Stimulated activated CD4-positive, alpha-beta T cell treated with anti-CD3 and anti-CD28 coated beads, Interleukin-15, amount 100 ng/mL, for 1 hour (primary cell): ENCODE measurements at regions not wholly inside any gene's neighbourhood (a gene's known extent, or its start where the extent isn't known, plus 50 kb on each side); places are given as distances from the start of the nearest gene placed in this dataset.

Source experiments
- DNase-seq, 2 donors: peaks; one replicate each; pipeline ENCODE4 v3.0.0-alpha.2; 2020; ENCODE audit warnings: low read depth in 1 of 2, low spot score in 1 of 2

GRCh38 chr3:43155464-43156121 is 49.7 kb upstream of the POMGNT2 start:
- DNase-seq, result no peak
